HG03175 (cell line): ENCODE measurements at regions not wholly inside any gene's neighbourhood (a gene's known extent, or its start where the extent isn't known, plus 50 kb on each side); places are given as distances from the start of the nearest gene placed in this dataset.

ENCODE experiments used
- ATAC-seq: cut with Tn5 transposase; IDR thresholded peaks from one replicate; pipeline ENCODE4 v1.9.1; 2021; ENCODE audit warnings: mild to moderate bottlenecking, moderate library complexity; ENCODE audit not compliant: unreplicated experiment

DNA sequence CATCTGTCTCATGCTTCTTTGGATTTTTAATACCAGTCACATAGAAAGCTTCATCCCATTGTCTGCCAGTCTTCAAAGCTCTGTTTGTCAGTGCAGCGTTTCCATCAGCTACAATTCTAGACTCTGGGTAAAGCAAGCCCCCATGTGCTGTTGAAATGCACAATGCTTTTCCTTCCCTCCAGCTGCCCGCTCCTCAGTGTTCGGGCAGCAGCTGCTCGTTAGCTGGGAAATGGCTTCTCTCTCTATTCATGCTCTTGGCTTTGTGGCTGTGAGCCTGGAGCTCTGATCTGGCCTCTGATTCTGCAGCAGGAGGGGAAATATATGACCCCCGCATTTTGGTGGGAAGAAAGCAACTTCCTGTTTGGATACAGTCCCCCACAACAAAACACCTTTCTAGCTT is 213.0 kb upstream of the CDYL start:
- no peak for ATAC-seq

GRCh38 chr6:4561773-4562400 is 214.3 kb upstream of the CDYL start:
- ATAC-seq: no peak

DNA sequence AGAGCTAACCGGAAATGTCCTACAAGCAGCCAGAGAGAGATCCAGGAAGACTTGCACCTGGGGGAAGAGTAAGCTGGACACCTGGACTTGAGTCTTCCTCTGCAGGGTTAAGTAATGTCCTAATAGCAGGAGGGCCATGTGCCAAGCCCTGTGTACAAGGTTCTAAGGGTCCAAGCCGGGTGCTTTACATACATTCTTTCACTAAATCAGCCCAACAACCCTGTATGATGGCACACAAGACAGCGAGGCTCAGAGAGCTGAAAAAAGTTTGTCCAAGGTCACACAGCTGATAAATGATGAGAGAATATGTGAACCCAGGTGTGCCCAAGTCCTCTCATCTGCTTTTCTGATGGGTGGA is 215.1 kb upstream of the CDYL start:
- no peak for ATAC-seq

- no peak for ATAC-seq
Observed at GRCh38 chr6:4560221-4561077, 215.8 kb upstream of the CDYL start.

- no peak for ATAC-seq
Observed at GRCh38 chr6:4559281-4559875, 216.8 kb upstream of the CDYL start.

DNA sequence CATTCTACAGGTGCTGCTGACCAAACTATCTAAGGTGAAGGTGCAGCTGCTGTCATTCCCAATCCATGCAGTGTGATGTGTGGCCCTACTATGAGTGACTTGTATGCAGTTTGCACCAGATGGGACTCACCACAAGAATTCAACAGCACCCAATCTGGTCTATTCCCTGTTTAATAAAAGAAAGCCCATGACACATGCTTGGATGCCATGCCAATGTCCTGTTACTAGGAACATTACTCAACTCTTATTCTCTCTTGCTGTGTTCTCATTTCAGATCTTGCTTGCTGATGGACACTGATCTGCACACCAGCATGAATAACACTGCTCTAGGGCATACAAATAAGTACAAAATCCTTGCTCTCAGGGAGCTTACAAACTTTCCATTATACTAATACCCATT is 221.6 kb upstream of the CDYL start:
- no peak for ATAC-seq

DNA sequence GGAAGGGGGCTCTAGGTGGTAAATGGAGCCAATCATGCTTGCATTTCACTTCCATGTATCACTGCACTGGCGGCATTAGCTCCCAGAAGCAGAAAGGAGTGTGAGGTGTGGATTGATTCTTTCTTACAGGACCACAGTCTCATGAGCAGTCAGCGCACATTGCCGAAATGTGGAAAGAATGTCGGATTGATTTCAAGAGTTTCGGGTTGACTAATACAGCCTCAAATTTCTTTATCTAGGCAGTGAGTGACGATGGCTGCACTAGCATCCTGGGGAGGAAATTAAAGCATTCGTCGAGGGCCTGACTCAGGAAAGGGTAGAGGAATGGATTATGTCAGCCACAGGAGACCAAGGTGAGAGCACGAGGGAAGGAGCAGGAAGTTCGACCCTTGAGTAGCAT is 222.8 kb upstream of the CDYL start:
- ATAC-seq: no peak

DNA sequence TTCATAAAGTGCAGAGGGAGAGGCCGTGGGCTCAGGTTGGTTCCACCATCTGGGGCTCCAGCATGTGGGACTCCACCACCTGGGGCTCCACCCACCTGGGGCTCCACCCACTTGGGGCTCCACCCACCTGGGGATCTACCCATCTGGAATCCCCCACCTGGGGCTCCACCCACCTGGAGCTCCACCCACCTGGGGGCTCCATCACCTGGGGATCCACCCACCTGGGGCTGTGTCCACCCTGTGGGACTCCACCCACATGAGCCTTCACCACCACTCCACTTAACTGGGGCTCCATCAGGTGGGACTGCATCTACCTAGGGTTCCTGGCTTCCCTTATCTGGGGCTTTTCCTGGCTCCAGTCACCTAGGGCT is 226.0 kb upstream of the CDYL start:
- no peak for ATAC-seq

DNA sequence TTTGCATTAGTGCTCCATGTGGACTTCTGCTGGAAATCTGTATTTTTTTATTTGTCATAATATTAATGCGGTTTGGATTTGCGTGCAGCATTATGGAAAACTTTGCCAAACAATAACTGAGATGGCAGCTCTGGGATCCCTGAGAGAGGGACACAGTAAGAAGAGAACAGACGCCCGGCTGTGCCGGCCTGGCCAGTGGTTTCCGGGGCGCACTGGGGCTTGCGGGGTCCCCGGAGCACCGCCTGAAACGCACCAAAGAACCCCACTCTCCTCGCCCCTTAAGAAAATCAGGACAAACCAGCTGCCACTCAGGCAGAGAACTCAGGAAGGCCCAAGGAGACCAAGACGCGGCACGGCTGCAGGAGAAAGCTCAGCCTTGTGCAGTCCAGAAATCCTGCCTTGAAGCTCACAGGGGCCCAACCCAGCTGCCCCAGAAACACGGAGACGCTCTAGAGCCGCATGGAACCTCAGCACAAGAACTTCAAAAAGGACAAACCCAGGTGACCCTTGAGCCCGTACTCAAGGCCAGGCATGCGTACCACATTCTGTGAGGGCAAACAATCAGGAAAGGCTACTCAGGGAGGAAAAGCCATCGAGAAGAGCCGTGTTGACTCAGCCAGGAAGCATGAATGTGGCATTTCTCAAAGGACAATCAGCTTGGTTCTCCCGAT is 226.5 kb upstream of the CDYL start:
- ATAC-seq: no peak

DNA sequence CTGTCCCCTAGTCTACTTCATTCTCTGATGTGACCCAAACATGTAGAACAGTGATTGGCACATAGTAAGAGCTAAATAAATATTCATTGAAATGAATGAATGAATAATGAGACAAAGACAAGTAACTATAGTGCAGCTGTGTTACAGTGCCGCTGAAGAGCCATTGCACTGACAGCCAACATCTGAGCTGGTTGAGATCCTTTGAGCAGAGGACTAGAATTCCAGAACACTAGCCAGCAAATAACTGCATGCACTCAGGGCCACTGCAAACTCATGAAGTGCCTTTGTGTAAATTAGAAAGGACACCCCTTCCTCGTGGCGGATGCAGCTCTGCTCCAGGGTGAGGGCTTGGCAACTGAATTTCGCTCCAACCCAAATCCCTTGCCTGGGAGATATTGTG is 230.3 kb upstream of the CDYL start:
- no peak for ATAC-seq

DNA sequence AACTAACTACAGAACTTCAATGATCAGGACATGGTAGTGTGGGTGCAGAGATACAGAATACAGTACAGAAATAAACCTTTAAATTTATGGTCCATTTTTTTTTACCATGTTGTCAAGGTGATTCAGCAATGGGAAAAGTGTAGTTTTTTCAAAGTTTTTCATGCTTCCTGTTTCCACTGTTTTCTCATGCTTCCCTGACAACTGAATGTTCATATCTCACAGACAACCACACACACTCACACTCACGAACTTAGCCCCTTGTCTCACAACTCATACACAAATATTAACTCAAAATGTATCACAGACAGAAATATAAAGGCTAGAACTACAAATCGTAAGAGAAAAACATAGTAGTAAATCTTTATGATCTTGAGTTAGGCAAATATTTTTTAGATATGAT is 232.6 kb upstream of the CDYL start:
- ATAC-seq: no peak

DNA sequence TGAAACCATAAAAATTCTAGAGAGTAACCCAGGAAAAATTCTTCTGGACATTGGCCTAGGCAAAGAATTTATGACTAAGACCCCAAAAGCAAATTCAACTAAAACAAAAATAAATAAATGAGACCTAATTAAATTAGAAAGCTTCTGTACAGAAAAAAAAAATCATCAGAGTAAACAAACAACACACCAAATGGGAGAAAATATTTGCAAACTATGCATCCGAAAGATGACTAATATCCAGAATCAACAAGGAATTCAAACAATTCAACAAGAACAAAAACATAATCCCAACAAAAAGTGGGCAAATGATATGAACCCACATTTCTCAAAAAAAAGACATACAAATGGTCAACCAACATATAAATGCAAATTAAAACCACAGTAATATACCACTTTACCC is 242.6 kb upstream of the CDYL start:
- ATAC-seq: no peak

DNA sequence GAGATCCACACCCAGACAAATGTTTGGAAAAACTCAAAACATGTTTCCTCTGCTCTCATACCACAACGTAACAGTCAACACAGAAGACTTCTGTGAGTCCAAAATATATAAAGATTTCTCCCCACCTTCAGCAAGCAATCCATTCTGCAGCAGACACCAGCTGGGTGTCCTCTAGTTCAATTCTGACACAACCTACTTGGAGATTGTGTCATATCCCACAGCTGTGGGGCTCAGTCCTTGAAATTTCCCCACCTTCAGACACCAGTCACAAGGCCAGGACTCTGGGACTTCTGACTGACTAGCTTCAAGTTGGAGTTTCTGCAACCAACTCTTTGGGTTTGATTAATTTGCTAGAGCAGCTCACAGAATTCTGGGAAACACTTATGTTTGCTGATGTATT is 244.8 kb upstream of the CDYL start:
- ATAC-seq: no peak

- ATAC-seq: no peak
Observed at GRCh38 chr6:4522453-4522852, 253.8 kb upstream of the CDYL start.

GRCh38 chr6:4521070-4521469 is 255.1 kb upstream of the CDYL start:
- ATAC-seq: no peak

GRCh38 chr6:4518506-4518905 is 257.7 kb upstream of the CDYL start:
- no peak for ATAC-seq

- ATAC-seq: no peak
Observed at GRCh38 chr6:4516206-4516605, 260.0 kb upstream of the CDYL start.

- no peak for ATAC-seq
Observed at GRCh38 chr6:4513561-4513960, 262.6 kb upstream of the CDYL start.

DNA sequence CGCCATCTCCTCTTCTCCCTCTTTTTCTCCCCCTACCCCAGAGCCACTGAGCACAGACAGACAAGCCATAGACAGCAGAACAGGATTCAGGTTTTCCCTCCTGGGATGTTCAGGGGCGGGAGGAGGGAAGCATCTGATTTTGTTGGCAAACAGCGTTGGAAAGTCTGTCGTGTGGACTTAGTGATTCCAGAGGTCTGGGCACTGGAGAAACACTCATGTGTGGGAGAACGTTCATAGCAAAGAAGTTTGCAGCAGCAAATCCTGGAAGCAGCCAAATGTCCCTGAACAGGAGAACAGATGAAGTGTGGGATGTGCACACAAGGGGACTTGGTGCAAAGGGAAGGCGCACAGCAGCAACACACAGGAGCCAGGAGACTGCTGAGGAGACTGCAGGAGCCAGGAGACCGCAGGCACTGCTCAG is 264.1 kb upstream of the CDYL start:
- no peak for ATAC-seq

DNA sequence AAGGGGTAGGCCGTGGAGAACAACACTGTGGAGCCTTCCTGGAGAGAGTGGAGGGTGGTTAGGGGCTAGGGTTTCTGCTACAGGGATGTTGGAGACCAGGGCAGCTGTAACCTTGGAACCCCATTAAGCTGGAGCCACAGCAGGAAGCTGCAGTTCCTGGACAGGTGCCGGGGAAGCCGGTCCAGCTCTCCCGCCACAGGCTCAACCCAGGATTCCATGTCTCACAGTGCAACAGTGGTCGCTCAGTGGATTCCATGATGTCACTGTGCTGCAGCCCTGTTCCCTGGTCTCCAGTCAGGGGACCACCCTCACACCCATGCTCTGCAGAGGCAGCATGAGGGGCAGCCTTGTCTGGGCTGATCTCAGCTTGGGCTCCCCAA is 264.6 kb upstream of the CDYL start:
- no peak for ATAC-seq

- ATAC-seq: no peak
Observed at GRCh38 chr6:4510906-4511640, 265.1 kb upstream of the CDYL start.
